Ovary (tissue), 3 donors: ENCODE measurements at regions not wholly inside any gene's neighbourhood (a gene's known extent, or its start where the extent isn't known, plus 50 kb on each side); places are given as distances from the start of the nearest gene placed in this dataset.

Experiments
- EP300 ChIP-seq: sonication (generic); formaldehyde crosslinking; IDR thresholded peaks from one replicate; pipeline ENCODE4 v1.6.1; 2017; ENCODE audit warnings: antibody characterized with exemption
- POLR2A ChIP-seq: fragments of 450-650 bp; IDR thresholded peaks from one replicate; pipeline ENCODE4 v1.6.1; 2017; ENCODE audit warnings: antibody characterized with exemption, mild to moderate bottlenecking, moderate library complexity
- TF ChIP-seq, protein P1 (sequence below), 3 donors: fragments of 450-650 bp in 2 of 3; fragments of 200-600 bp in 1 of 3; IDR thresholded peaks; one replicate each; pipeline versions ENCODE4 v1.5.1 to v1.8.0; 2016 to 2022; ENCODE audit warnings: antibody characterized with exemption in 3 of 3, mild to moderate bottlenecking in 1 of 3
- donor health status: DM: no; HTN: no; CAD: no.

DNA sequence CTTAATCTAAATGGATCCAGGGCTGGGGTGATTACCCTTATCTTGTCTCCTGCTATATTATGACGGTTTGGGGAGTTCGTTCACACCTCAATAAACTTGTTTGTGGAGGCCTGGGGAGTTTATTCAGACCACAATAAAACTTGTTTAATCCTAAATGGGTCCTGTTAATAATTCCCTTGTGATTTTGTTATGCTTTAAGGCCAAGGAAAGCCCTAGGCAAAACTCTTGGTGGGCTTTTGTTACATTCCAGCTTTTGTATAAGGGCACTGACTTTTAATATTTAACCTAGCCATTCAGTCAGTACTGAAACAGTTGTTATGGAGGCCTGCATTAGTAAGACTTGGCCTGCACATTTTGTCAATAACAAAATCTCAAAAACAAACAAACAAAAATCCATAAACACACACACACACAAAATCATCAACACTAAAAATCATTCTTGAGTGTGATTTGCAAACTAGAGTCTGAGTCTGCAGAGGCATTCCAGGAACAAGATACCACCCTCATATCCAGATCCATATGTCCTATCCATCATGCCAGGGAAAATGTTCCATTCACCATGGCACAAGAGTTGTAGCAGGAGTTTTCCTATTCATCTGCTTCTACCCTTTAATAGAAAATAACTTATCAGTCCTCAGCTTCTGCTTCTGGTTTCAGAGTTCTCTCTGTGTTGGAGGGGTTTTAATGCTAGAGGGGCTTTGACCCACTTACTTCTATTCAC is 421.7 kb downstream of the AGTPBP1 start:
- TF ChIP-seq, protein P1, sequence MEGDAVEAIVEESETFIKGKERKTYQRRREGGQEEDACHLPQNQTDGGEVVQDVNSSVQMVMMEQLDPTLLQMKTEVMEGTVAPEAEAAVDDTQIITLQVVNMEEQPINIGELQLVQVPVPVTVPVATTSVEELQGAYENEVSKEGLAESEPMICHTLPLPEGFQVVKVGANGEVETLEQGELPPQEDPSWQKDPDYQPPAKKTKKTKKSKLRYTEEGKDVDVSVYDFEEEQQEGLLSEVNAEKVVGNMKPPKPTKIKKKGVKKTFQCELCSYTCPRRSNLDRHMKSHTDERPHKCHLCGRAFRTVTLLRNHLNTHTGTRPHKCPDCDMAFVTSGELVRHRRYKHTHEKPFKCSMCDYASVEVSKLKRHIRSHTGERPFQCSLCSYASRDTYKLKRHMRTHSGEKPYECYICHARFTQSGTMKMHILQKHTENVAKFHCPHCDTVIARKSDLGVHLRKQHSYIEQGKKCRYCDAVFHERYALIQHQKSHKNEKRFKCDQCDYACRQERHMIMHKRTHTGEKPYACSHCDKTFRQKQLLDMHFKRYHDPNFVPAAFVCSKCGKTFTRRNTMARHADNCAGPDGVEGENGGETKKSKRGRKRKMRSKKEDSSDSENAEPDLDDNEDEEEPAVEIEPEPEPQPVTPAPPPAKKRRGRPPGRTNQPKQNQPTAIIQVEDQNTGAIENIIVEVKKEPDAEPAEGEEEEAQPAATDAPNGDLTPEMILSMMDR (IDR thresholded peaks at IDR 0.05): no peak
- TF ChIP-seq POLR2A (no peak), EP300 (no peak)
